ENCODE measurements at regions not wholly inside any gene's neighbourhood (a gene's known extent, or its start where the extent isn't known, plus 50 kb on each side); places are given as distances from the start of the nearest gene placed in this dataset.

GRCh38 chr16:64478252-64478906, 643.5 kb downstream of the CDH11 start:
- DNase-seq: no peak
- TF ChIP-seq POLR2A (IDR thresholded peaks at IDR 0.05): no peak
- TF ChIP-seq CTCF (IDR thresholded peaks at IDR 0.05): no peak
- 30 to 45% methylated on average over 5 of the region's 5 CpGs for WGBS, 2 donors
- intact Hi-C loops (cut with DNase I; ENCODE audit: low total_unique reads): no loop called here
- no peak overlapping the region for H3K27ac ChIP-seq
- no peaks in the 10 kb centered on the region for H3K27me3 ChIP-seq
- H3K4me3 ChIP-seq: no peak overlapping the region
- no peaks in the 10 kb centered on the region for H3K36me3 ChIP-seq (ENCODE audit: low read depth, missing control alignments)
- no peaks in the 10 kb centered on the region for H3K4me1 ChIP-seq
- no peaks in the 10 kb centered on the region for H3K9me3 ChIP-seq

- Histone ChIP-seq H3K36me3 (ENCODE audit: low read depth, missing control alignments) (no peaks in the 10 kb centered on the region), H3K9me3 (no peaks in the 10 kb centered on the region), H3K27ac (no peak overlapping the region), H3K4me1 (no peaks in the 10 kb centered on the region), H3K27me3 (no peaks in the 10 kb centered on the region), H3K4me3 (no peak overlapping the region)
- 73% methylated on average over 11 of the region's 11 CpGs for WGBS, 2 donors
- intact Hi-C loops (cut with DNase I; ENCODE audit: low total_unique reads): no loop called here
- DNase-seq: no peak
- TF ChIP-seq POLR2A (IDR thresholded peaks at IDR 0.05): no peak
- no peak for TF ChIP-seq CTCF (IDR thresholded peaks at IDR 0.05)
Observed at GRCh38 chr16:64475627-64476351, 646.1 kb downstream of the CDH11 start.

- H3K4me3 ChIP-seq: no peak overlapping the region
- H3K27me3 ChIP-seq: no peaks in the 10 kb centered on the region
- WGBS, 2 donors: 55 to 62% methylated on average over 2 of the region's 2 CpGs
- H3K9me3 ChIP-seq: no peaks in the 10 kb centered on the region
- H3K36me3 ChIP-seq (ENCODE audit: low read depth, missing control alignments): no peaks in the 10 kb centered on the region
- TF ChIP-seq POLR2A (IDR thresholded peaks at IDR 0.05) (no peak), CTCF (IDR thresholded peaks at IDR 0.05) (no peak)
- no peak for DNase-seq
- intact Hi-C loops (cut with DNase I; ENCODE audit: low total_unique reads): no loop called here
- no peak overlapping the region for H3K27ac ChIP-seq
- H3K4me1 ChIP-seq: no peaks in the 10 kb centered on the region
Observed at GRCh38 chr16:64470916-64471315, 650.9 kb downstream of the CDH11 start.

- 72 to 74% methylated on average over 2 of the region's 2 CpGs for WGBS, 2 donors
- Histone ChIP-seq H3K4me3 (no peak overlapping the region), H3K27ac (no peak overlapping the region), H3K9me3 (no peaks in the 10 kb centered on the region), H3K4me1 (no peaks in the 10 kb centered on the region), H3K36me3 (ENCODE audit: low read depth, missing control alignments) (no peaks in the 10 kb centered on the region), H3K27me3 (no peaks in the 10 kb centered on the region)
- intact Hi-C loops (cut with DNase I; ENCODE audit: low total_unique reads): no loop called here
- TF ChIP-seq POLR2A (IDR thresholded peaks at IDR 0.05) (no peak), CTCF (IDR thresholded peaks at IDR 0.05) (no peak)
- peak; percentile 33 for DNase-seq
Observed at GRCh38 chr16:64469906-64470702, 651.8 kb downstream of the CDH11 start.

All from testis (tissue), 2 donors.